Activated CD4-positive, alpha-beta T cell treated with anti-CD3 and anti-CD28 coated beads for 36 hours (primary cell): ENCODE measurements at regions not wholly inside any gene's neighbourhood (a gene's known extent, or its start where the extent isn't known, plus 50 kb on each side); places are given as distances from the start of the nearest gene placed in this dataset.
A peak's percentile ranks its signal among the peaks of the same experiment; 100 is the strongest.
"Not testable (repeated sequence)": the region's sequence is repeated elsewhere in the genome, so short reads cannot be mapped to it uniquely, and the experiment has no call there.

ENCODE experiments used
- ATAC-seq: fragments of 200-7000 bp; cut with Tn5 transposase; one replicate; pipeline ENCODE4 v1.10.0; 2021; ENCODE audit warnings: mild to moderate bottlenecking, moderate library complexity
- CTCF ChIA-PET: fragments of 350-600 bp; sonication (Branson Sonifier 250); formaldehyde crosslinking; loops from one replicate; lab custom pipeline; 2021; ENCODE audit warnings: antibody characterized with exemption; lab: Charles Lee
- POLR2A ChIA-PET: fragments of 350-600 bp; sonication (Branson Sonifier 250); formaldehyde crosslinking; loops from one replicate; lab custom pipeline; 2021; ENCODE audit warnings: antibody characterized with exemption, inconsistent platforms; lab: Charles Lee
- DNase-seq: peaks from one replicate; pipeline ENCODE4 v3.0.0-alpha.2; 2020
- H3K27ac Mint-ChIP-seq: one replicate; pipeline ENCODE4 v1.8.0; 2021; ENCODE audit warnings: mixed read lengths
- H3K27me3 Mint-ChIP-seq: one replicate; pipeline ENCODE4 v1.8.0; 2021; ENCODE audit warnings: mixed read lengths
- H3K36me3 Mint-ChIP-seq: one replicate; pipeline ENCODE4 v1.8.0; 2021; ENCODE audit warnings: low read depth, mixed read lengths
- H3K4me1 Mint-ChIP-seq: one replicate; pipeline ENCODE4 v1.8.0; 2021; ENCODE audit warnings: mixed read lengths
- H3K4me3 Mint-ChIP-seq: one replicate; pipeline ENCODE4 v1.8.0; 2021; ENCODE audit warnings: mild to moderate bottlenecking, moderate library complexity, mixed read lengths
- H3K9me3 Mint-ChIP-seq: one replicate; pipeline ENCODE4 v1.8.0; 2021; ENCODE audit warnings: low read depth, mixed read lengths
- intact Hi-C, 2 experiments: fragments of 100-400 bp; cut with DNase I in 1 of 2; cut with micrococcal nuclease in 1 of 2; formaldehyde crosslinking; loops; one replicate each; pipeline versions ENCODE4 v1.14.2 to v1.15.1; 2022 to 2024; cut with DNase I, micrococcal nuclease

- Mint-ChIP-seq H3K27me3 (no peaks in the 10 kb centered on the region), H3K36me3 (peaks cover 12% of the 10 kb centered on the region), H3K4me1 (peaks cover 51% of the 10 kb centered on the region), H3K27ac (no peak overlapping the region), H3K9me3 (no peaks in the 10 kb centered on the region), H3K4me3 (no peak overlapping the region)
- ATAC-seq: no peak
- no peak for DNase-seq
- ChIA-PET POLR2A (no interaction called here), CTCF (no interaction called here)
- intact Hi-C loops: no loop called here
Observed at GRCh38 chrY:19577250-19577649, 167.3 kb downstream of the KDM5D start.

GRCh38 chrY:19574939-19575338 is 169.6 kb downstream of the KDM5D start:
- POLR2A ChIA-PET: no interaction called here
- CTCF ChIA-PET: no interaction called here
- no peaks in the 10 kb centered on the region for H3K9me3 Mint-ChIP-seq
- H3K4me3 Mint-ChIP-seq: no peak overlapping the region
- DNase-seq (no peak), ATAC-seq (peak; percentile 75)
- H3K27me3 Mint-ChIP-seq: no peaks in the 10 kb centered on the region
- H3K36me3 Mint-ChIP-seq: peaks cover 16% of the 10 kb centered on the region
- intact Hi-C loops: no loop called here
- H3K27ac Mint-ChIP-seq: no peak overlapping the region
- H3K4me1 Mint-ChIP-seq: peaks cover 58% of the 10 kb centered on the region

- ChIA-PET POLR2A (no interaction called here), CTCF (interaction anchor here (0.7 kb wide), 1 partner anchor 153 kb away, joined by 3 read pairs; no protein-coding TSS in a partner anchor)
- ATAC-seq (no peak), DNase-seq (no peak)
- Mint-ChIP-seq H3K36me3 (peaks cover 18% of the 10 kb centered on the region), H3K4me3 (no peak overlapping the region), H3K27me3 (no peaks in the 10 kb centered on the region), H3K27ac (no peak overlapping the region), H3K4me1 (peaks cover 54% of the 10 kb centered on the region), H3K9me3 (no peaks in the 10 kb centered on the region)
- intact Hi-C loops: no loop called here
Observed at GRCh38 chrY:19573646-19574045, 170.9 kb downstream of the KDM5D start.

- no peak for ATAC-seq
- DNase-seq: no peak
- Mint-ChIP-seq H3K27me3 (no peaks in the 10 kb centered on the region), H3K27ac (peak overlapping the region; percentile 51), H3K36me3 (peaks cover 13% of the 10 kb centered on the region), H3K4me3 (peak overlapping the region; percentile 95), H3K4me1 (peaks cover 50% of the 10 kb centered on the region), H3K9me3 (no peaks in the 10 kb centered on the region)
- intact Hi-C loops: no loop called here
- ChIA-PET POLR2A (interaction anchor here (0.9 kb wide), 1 partner anchor 160 kb away, joined by 3 read pairs; no protein-coding TSS in a partner anchor), CTCF (interaction anchor here (2.1 kb wide), 1 partner anchor 140 kb away, joined by 4 read pairs; no protein-coding TSS in a partner anchor)
Observed at GRCh38 chrY:19570999-19571398, 173.5 kb downstream of the KDM5D start.

GRCh38 chrY:19567943-19568342 is 176.6 kb downstream of the KDM5D start:
- POLR2A ChIA-PET: interaction anchor here (0.7 kb wide), 1 partner anchor 166 kb away, joined by 10 read pairs; no protein-coding TSS in a partner anchor
- Mint-ChIP-seq H3K27me3 (no peaks in the 10 kb centered on the region), H3K4me1 (peaks cover 31% of the 10 kb centered on the region), H3K4me3 (peak overlapping the region; percentile 95), H3K27ac (peak overlapping the region; percentile 97), H3K9me3 (no peaks in the 10 kb centered on the region), H3K36me3 (peaks cover 11% of the 10 kb centered on the region)
- DNase-seq (no peak), ATAC-seq (no peak)
- intact Hi-C loops: loop anchor here (1.0 to 10.0 kb wide), 8 partner anchors 65 to 1677 kb away; partner anchors contain the start of genes KDM5D (in 2 of the 2) and EIF1AY (in 1 of the 2)
- CTCF ChIA-PET: no interaction called here

- Mint-ChIP-seq H3K4me1 (peaks cover 26% of the 10 kb centered on the region), H3K36me3 (peaks cover 10% of the 10 kb centered on the region), H3K4me3 (peak overlapping the region; percentile 95), H3K9me3 (no peaks in the 10 kb centered on the region), H3K27me3 (no peaks in the 10 kb centered on the region), H3K27ac (peak overlapping the region; percentile 97)
- ATAC-seq (peak; percentile 91), DNase-seq (peak; percentile 88)
- CTCF ChIA-PET: interaction anchor here (0.7 kb wide), 1 partner anchor 177 kb away, joined by 3 read pairs; no protein-coding TSS in a partner anchor
- intact Hi-C loops: loop anchor here (1.0 to 10.0 kb wide), 8 partner anchors 64 to 1678 kb away; partner anchors contain the start of genes KDM5D (in 2 of the 2) and EIF1AY (in 1 of the 2)
- POLR2A ChIA-PET: no interaction called here
Observed at GRCh38 chrY:19567051-19567921, 177.2 kb downstream of the KDM5D start.

- Mint-ChIP-seq H3K27ac (no peak overlapping the region), H3K9me3 (no peaks in the 10 kb centered on the region), H3K4me3 (no peak overlapping the region), H3K36me3 (peaks cover 2% of the 10 kb centered on the region), H3K27me3 (no peaks in the 10 kb centered on the region), H3K4me1 (no peaks in the 10 kb centered on the region)
- ChIA-PET POLR2A (no interaction called here), CTCF (no interaction called here)
- DNase-seq: no peak
- ATAC-seq: no peak
- intact Hi-C loops: no loop called here
Observed at GRCh38 chrY:19559161-19559560, 185.4 kb downstream of the KDM5D start.

GRCh38 chrY:19549671-19550466 is 194.7 kb downstream of the KDM5D start:
- H3K4me3 Mint-ChIP-seq: no peak overlapping the region
- DNase-seq (no peak), ATAC-seq (no peak)
- intact Hi-C loops: loop anchor here in 1 of 2 experiments (10.0 kb wide), 1 partner anchor 375 kb away; no protein-coding TSS in a partner anchor
- H3K27me3 Mint-ChIP-seq: no peaks in the 10 kb centered on the region
- H3K4me1 Mint-ChIP-seq: peaks cover 3% of the 10 kb centered on the region
- POLR2A ChIA-PET: no interaction called here
- no peaks in the 10 kb centered on the region for H3K36me3 Mint-ChIP-seq
- no peaks in the 10 kb centered on the region for H3K9me3 Mint-ChIP-seq
- no peak overlapping the region for H3K27ac Mint-ChIP-seq
- CTCF ChIA-PET: interaction anchor here (0.6 to 0.8 kb wide), 2 partner anchors 76 to 157 kb away, joined by 3 read pairs; no protein-coding TSS in a partner anchor

GRCh38 chrY:19541475-19542306 is 202.8 kb downstream of the KDM5D start:
- no peak overlapping the region for H3K4me3 Mint-ChIP-seq
- ATAC-seq: no peak
- POLR2A ChIA-PET: interaction anchor here (0.6 kb wide), 1 partner anchor 44 kb away, joined by 6 read pairs; no protein-coding TSS in a partner anchor
- intact Hi-C loops: loop anchor here in 1 of 2 experiments (10.0 kb wide), 1 partner anchor 383 kb away; no protein-coding TSS in a partner anchor
- H3K27me3 Mint-ChIP-seq: no peaks in the 10 kb centered on the region
- H3K36me3 Mint-ChIP-seq: no peaks in the 10 kb centered on the region
- H3K4me1 Mint-ChIP-seq: peaks cover 2% of the 10 kb centered on the region
- CTCF ChIA-PET: no interaction called here
- no peak for DNase-seq
- no peaks in the 10 kb centered on the region for H3K9me3 Mint-ChIP-seq
- no peak overlapping the region for H3K27ac Mint-ChIP-seq

- intact Hi-C loops, H3K27ac Mint-ChIP-seq, POLR2A ChIA-PET, H3K4me3 Mint-ChIP-seq, H3K36me3 Mint-ChIP-seq, H3K27me3 Mint-ChIP-seq, ATAC-seq, H3K9me3 Mint-ChIP-seq, H3K4me1 Mint-ChIP-seq, DNase-seq: not testable (repeated sequence)
- CTCF ChIA-PET: interaction anchor here (1.0 kb wide), 1 partner anchor 10 kb away, joined by 3 read pairs; no protein-coding TSS in a partner anchor
Observed at GRCh38 chrY:19535697-19536096, 208.8 kb downstream of the KDM5D start.
